ENCODE measurements at regions not wholly inside any gene's neighbourhood (a gene's known extent, or its start where the extent isn't known, plus 50 kb on each side); places are given as distances from the start of the nearest gene placed in this dataset.

DNA sequence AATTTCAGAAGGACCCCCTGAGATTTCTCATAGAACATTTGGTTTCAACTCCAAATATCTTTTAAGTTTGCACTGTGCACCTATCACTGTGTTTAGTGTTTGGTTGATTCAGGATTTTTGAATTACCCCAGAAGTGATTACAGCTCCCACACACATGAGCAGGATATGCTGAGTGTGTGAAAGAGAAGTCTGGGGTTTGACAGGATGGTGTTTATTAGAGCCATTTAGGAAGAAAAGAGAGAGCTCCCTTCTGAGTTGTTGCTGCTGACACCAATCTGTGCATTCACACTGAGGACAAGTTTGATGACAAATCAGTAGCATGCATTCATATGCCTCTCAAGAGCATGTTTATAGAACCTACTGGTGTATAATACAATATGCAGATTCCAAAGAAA is 118.1 kb downstream of the RPL22L1 start:
- TF ChIP-seq, protein P1, sequence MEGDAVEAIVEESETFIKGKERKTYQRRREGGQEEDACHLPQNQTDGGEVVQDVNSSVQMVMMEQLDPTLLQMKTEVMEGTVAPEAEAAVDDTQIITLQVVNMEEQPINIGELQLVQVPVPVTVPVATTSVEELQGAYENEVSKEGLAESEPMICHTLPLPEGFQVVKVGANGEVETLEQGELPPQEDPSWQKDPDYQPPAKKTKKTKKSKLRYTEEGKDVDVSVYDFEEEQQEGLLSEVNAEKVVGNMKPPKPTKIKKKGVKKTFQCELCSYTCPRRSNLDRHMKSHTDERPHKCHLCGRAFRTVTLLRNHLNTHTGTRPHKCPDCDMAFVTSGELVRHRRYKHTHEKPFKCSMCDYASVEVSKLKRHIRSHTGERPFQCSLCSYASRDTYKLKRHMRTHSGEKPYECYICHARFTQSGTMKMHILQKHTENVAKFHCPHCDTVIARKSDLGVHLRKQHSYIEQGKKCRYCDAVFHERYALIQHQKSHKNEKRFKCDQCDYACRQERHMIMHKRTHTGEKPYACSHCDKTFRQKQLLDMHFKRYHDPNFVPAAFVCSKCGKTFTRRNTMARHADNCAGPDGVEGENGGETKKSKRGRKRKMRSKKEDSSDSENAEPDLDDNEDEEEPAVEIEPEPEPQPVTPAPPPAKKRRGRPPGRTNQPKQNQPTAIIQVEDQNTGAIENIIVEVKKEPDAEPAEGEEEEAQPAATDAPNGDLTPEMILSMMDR (IDR thresholded peaks at IDR 0.05; ENCODE audit: borderline replicate concordance, extremely low read depth, low read length, poor library complexity, severe bottlenecking): no peak
- TF ChIP-seq EZH2 (IDR thresholded peaks at IDR 0.05; ENCODE audit: borderline replicate concordance, low read depth, low read length, severe bottlenecking): no peak

Data from DND-41 (cell line).